ENCODE measurements at regions not wholly inside any gene's neighbourhood (a gene's known extent, or its start where the extent isn't known, plus 50 kb on each side); places are given as distances from the start of the nearest gene placed in this dataset.
A peak's percentile ranks its signal among the peaks of the same experiment; 100 is the strongest.

DNA sequence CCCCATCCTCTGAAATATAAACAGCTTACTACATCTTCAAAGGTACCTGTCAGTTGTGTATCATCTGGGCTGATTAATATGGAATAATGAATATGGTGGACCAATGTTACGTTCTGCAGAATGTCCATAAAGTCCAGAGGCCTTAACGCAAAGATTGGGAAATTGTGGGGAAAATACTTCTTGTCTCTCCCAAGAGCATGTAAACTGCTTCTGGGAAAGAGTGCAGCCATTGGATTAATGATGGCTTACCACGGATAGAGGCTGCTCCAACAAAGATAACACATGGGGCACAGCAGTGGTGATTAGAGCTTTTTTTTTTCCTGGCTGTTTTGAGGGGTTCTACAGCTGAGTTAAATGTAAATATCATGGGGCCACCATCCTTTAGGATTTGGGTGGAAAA is 340.4 kb upstream of the AKR1E2 start:
- DNase-seq (ENCODE audit: low read depth) = no peak

DNA sequence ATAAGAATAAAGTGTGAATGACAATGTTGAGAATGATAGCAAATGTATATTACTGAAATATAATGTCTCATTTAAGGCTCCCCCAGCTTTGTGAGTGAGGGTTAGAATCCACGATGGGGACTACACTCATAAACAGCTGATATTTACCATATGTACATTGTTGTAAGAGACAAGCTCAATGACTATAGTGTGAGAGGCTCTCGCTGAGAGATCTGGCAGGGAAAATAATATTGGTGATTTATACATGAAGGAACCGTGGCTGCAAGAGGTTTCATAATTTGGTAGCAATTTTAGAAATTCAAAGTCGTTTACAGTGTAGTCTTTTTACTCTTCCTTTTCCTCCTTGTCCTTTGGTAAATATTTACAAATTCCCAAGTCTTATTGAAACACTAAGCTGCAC is 342.2 kb upstream of the AKR1E2 start:
- DNase-seq (ENCODE audit: low read depth) = no peak

- DNase-seq (ENCODE audit: low read depth) = no peak
Observed at GRCh38 chr10:4482659-4483058, 343.3 kb upstream of the AKR1E2 start.

- no peak for DNase-seq (ENCODE audit: low read depth)
Observed at GRCh38 chr10:4481192-4481591, 344.8 kb upstream of the AKR1E2 start.

DNA sequence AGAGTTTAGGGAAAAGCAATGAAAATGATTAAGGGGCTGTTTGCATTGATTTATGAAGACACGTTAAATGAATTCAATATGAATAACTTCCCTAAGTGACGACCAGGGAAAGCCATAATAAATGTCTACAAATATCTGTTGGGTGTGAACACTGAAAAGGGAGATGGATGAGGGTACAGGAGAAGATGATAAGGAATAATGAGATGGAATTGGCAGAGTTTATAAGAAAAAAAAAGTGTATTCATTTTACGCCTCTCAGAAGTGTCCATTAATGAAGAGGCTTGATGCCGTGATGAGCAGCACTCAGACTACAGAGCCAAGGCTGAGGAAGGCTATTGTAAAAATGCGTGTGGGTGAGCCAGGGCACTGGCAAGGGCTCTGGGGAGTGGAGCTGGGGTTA is 346.7 kb upstream of the AKR1E2 start:
- DNase-seq (ENCODE audit: low read depth) = no peak

DNA sequence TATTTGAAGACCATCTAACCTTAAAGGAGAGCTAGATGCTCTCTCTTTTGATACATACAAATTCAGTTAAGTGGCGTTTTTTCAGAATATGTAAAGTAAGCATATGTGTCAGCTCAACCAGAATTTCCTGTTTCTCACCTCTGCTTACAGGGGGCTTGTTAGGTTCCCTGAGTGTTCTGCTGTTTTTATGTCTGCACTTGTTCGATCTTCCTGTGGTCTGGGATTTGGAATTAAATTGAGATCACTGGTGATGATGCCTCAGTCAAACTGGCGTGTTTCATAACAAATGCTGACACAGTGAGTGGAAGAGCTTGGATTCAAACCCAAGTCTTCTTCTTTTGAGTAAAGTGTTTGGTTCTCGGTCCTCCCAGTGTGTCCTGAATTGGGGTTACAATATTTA is 348.3 kb upstream of the AKR1E2 start:
- DNase-seq (ENCODE audit: low read depth) = no peak

DNA sequence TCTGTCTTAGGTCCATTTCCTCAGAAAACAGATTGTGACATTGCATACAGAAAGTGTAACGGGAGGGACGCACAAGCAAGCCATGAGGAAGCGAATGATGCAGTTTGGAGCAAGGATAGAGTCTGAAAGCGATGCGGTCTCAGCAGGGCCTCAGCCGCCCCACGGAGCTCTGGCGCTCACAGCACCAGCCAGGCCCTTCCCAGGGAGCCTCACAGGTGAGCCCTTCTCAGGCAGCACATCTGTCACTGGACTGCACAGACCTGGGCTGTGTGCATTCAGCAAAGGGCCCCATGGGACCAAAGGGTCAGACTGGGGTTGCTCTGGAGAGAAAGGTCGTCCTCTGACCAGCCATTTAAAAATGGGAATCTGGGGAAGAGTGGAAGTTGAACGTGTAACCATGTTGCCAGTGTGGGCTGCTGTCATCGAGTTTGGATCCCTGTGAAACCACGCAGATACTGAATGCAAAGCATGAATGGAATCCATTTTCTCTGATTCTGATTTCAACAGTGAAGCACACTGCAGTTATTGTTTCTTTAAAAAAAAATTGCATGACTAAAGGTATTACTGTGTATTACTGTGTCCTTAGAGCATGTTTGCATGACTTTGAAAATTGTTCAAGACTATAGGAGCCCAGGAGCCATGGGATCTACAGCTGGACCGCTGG is 350.0 kb upstream of the AKR1E2 start:
- no peak for DNase-seq (ENCODE audit: low read depth)

GRCh38 chr10:4474829-4475228 is 351.2 kb upstream of the AKR1E2 start:
- DNase-seq (ENCODE audit: low read depth) = peak; percentile 5

- no peak for DNase-seq (ENCODE audit: low read depth)
Observed at GRCh38 chr10:4473977-4474376, 352.0 kb upstream of the AKR1E2 start.

GRCh38 chr10:4472190-4472904 is 353.7 kb upstream of the AKR1E2 start:
- DNase-seq (ENCODE audit: low read depth) = no peak

DNA sequence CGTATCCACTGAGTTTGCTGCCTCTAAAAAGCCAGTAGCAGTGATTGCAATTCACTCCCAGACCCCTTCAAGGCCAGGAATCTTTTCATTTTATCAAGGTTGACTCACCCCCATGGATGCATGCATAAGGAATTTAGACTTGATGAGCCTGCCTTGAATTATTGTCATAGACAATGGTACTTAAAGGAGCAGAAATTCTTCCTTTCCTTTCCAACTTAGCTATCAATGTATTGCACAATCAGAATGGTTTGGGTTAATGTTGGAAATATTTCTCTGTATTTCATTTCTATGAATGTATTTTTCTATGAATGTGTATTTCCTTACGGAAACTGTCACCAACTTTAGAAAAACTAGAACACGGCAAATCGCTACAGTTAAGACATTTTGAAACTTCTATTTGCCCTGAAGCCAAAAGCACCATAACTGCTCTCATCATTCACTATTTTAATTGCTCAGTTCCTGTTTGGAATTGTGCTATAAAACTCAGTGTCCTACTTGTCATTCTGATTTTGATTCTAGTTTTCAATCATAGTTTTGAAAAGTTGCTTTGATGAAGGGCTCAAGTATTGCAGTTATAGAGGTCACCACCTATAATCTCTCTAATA is 355.7 kb upstream of the AKR1E2 start:
- DNase-seq (ENCODE audit: low read depth) = peak; percentile 74

DNA sequence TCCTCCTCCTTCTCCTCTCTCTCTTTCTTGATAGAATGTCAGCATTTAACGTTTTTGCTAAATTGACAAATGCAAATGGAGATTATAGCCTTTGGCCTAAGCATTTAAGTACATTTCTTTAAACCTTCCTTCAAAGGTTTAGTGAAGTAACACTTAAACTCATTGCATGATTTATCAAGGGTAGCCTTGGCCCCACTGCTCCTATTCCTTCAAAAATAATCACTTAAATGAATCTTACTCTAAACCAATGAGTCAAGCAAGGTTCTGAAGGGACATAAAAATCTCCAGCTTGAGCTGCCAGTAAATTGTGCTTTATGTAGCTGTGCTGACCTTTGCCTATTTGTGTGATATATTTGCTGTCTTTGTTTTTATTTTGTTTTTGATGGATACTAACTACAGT is 358.5 kb upstream of the AKR1E2 start:
- DNase-seq (ENCODE audit: low read depth) = no peak

- no peak for DNase-seq (ENCODE audit: low read depth)
Observed at GRCh38 chr10:4460267-4460666, 365.7 kb upstream of the AKR1E2 start.

GRCh38 chr10:4459531-4459930 is 366.5 kb upstream of the AKR1E2 start:
- peak; percentile 8 for DNase-seq (ENCODE audit: low read depth)

- DNase-seq (ENCODE audit: low read depth) = no peak
Observed at GRCh38 chr10:4457597-4457996, 368.4 kb upstream of the AKR1E2 start.

- DNase-seq (ENCODE audit: low read depth) = no peak
Observed at GRCh38 chr10:4456776-4457175, 369.2 kb upstream of the AKR1E2 start.

- no peak for DNase-seq (ENCODE audit: low read depth)
Observed at GRCh38 chr10:4456279-4456678, 369.7 kb upstream of the AKR1E2 start.

- DNase-seq (ENCODE audit: low read depth) = no peak
Observed at GRCh38 chr10:4453950-4454349, 372.1 kb upstream of the AKR1E2 start.

GRCh38 chr10:4453276-4453675 is 372.7 kb upstream of the AKR1E2 start:
- DNase-seq (ENCODE audit: low read depth) = no peak

- DNase-seq (ENCODE audit: low read depth) = peak; percentile 58
Observed at GRCh38 chr10:4450981-4451908, 374.8 kb upstream of the AKR1E2 start.

DNA sequence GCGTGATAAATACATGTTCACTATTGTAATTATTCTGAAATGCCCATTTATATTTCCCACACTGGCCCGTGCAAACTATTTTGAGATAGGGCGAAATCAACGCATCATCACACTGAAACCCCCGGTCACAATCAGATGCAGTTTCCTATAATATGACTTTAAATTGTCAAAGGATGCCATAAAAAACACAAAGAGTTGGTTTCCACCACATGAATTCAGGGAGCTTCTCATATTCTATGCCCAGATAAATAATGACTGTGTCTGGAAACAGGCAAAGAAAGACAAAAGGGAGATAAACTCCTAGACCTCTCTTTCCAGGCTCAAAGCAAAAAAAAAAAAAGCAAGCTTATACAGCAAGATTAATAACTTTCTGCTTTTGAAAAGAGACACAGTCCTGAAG is 375.8 kb upstream of the AKR1E2 start:
- DNase-seq (ENCODE audit: low read depth) = no peak

DNA sequence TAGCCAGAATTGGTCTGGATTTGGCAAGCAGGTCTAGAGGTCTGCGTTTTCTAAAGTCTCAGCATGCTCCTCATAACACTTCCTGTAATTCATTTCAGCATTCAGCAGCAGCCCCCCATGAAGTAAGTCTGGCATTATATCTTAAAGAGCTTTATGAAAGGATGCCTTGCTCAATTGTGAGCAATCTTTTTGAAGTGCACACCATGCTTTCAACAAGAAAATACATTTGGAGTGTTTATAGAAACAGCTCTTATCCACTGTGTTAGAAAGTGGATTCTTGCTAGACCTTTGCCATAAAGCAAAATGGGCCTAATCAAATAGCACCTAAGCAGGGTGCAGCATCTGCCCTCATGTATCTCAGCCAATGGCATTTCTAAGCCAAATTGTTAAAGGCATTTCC is 378.0 kb upstream of the AKR1E2 start:
- no peak for DNase-seq (ENCODE audit: low read depth)
